AG04450 (cell line): ENCODE measurements at regions not wholly inside any gene's neighbourhood (a gene's known extent, or its start where the extent isn't known, plus 50 kb on each side); places are given as distances from the start of the nearest gene placed in this dataset.

Experiments
- CTCF ChIA-PET: fragments of 300-600, 350-600 bp; formaldehyde crosslinking; extraction: SDS; loops from one replicate; lab custom pipeline; 2022; ENCODE audit warnings: antibody characterized with exemption, inconsistent platforms; lab: Charles Lee
- POLR2A ChIA-PET: fragments of 350-600 bp; formaldehyde crosslinking; extraction: SDS; loops from one replicate; lab custom pipeline; 2021; ENCODE audit warnings: antibody characterized with exemption, inconsistent platforms; lab: Yijun Ruan, JAX
- DNase-seq: peaks from one replicate; pipeline ENCODE4 v3.0.0-alpha.2; 2011; ENCODE audit warnings: low read depth, low spot score
- H3K27ac ChIP-seq: one replicate; pipeline ENCODE4 v1.5.1; 2012; ENCODE audit warnings: low read depth, low read length, control low read depth
- H3K27me3 ChIP-seq: one replicate; pipeline ENCODE4 v1.6.0; 2012; ENCODE audit warnings: low read length; ENCODE audit not compliant: control insufficient read depth, insufficient read depth
- H3K4me3 ChIP-seq: 2 replicates; pipeline ENCODE4 v1.5.1; 2011; ENCODE audit warnings: mild to moderate bottlenecking, low read depth, low read length, control low read depth
- H3K9me3 ChIP-seq: 2 replicates; pipeline ENCODE4 v1.5.1; 2012; ENCODE audit warnings: low read length; ENCODE audit not compliant: control insufficient read depth, insufficient read depth
- CTCF ChIP-seq: IDR thresholded peaks from 2 replicates; pipeline ENCODE4 v1.5.1; 2011; ENCODE audit warnings: low read depth, low read length, control low read depth, inconsistent platforms

GRCh38 chr12:30507576-30507975 is 188.1 kb downstream of the IPO8 start:
- peaks cover 3% of the 10 kb centered on the region for H3K27me3 ChIP-seq
- no peaks in the 10 kb centered on the region for H3K9me3 ChIP-seq
- POLR2A ChIA-PET: no interaction called here
- H3K4me3 ChIP-seq: no peak overlapping the region
- DNase-seq: no peak
- CTCF ChIA-PET: no interaction called here
- no peak for TF ChIP-seq CTCF
- no peak overlapping the region for H3K27ac ChIP-seq

DNA sequence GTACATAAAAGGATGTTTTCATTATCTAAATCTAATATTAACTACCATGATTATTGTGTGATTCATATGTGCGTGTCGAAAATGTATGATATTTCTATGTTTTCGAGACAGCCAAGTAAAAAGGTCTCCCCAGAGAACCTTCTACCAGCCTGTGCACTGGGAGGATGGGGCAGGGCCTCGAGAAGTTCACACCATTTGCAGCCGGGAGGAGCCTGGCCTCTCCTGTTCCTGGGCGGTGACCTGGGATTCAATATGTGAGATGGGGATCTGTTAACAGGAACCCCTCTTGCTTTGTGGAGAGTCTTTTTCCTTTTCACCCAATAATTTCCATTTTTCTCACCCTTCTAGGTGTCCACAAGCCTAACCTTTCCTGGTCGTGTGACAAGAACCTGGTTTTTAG is 189.3 kb downstream of the IPO8 start:
- Histone ChIP-seq H3K27me3 (peaks cover 3% of the 10 kb centered on the region), H3K9me3 (no peaks in the 10 kb centered on the region), H3K27ac (no peak overlapping the region), H3K4me3 (no peak overlapping the region)
- no peak for TF ChIP-seq CTCF
- DNase-seq: no peak
- ChIA-PET POLR2A (no interaction called here), CTCF (no interaction called here)

DNA sequence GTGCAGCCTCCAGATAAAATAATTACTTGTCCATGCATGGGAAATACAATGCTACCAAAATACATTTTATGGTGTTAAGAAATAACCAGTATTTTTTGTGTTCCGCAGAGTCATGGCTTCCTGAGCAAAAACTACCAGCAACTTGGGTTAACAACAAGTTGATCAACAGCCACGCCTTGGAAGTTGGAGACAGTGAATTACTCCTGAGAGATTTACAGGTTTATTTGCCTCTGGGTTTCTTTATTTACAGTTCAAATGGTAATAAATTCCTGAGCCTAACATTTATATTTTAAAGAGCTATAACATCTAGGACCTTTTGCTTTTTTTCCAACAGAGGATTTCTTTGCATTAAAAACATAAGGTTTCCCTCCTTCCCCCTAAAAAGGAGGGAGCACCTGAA is 194.0 kb downstream of the IPO8 start:
- CTCF ChIA-PET: no interaction called here
- Histone ChIP-seq H3K27ac (no peak overlapping the region), H3K9me3 (no peaks in the 10 kb centered on the region), H3K27me3 (no peaks in the 10 kb centered on the region), H3K4me3 (no peak overlapping the region)
- DNase-seq: no peak
- POLR2A ChIA-PET: no interaction called here
- no peak for TF ChIP-seq CTCF

GRCh38 chr12:30500532-30500931 is 195.1 kb downstream of the IPO8 start:
- no peak overlapping the region for H3K27ac ChIP-seq
- no peaks in the 10 kb centered on the region for H3K27me3 ChIP-seq
- ChIA-PET CTCF (no interaction called here), POLR2A (no interaction called here)
- no peak overlapping the region for H3K4me3 ChIP-seq
- no peak for TF ChIP-seq CTCF
- no peaks in the 10 kb centered on the region for H3K9me3 ChIP-seq
- no peak for DNase-seq

DNA sequence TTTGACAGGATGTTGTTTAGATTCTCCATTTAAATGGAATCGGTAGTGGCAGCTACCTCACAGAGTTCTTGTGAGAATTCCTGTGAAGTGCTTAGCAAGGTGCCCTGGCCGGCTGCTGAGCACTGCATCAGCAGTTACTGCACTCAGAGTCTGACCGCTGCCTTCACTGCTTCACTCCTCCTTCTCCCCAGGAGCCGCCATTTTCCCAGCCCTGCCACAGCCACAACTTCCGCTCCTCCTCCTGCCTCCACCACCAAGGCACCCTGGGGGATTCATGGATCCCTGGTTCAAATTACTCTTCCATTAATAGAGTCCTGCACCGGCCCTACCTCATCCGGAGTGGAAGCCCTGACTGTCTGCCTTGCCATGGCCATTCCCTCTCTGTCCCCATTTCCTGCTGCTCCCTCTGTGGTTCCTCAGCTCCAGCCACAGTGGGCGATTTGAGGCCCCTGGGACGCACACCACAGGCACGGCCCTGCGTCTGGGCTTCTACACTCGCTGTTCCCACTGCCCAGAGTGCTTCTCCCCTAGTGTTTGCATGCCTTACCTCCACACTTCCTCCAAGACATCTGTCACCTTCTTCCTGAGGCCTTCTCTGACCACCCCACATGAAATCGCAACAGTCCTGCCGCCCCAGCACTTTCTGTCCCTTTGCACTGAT is 210.3 kb downstream of the IPO8 start:
- no peak overlapping the region for H3K4me3 ChIP-seq
- POLR2A ChIA-PET: no interaction called here
- no peak for TF ChIP-seq CTCF
- no peak for DNase-seq
- CTCF ChIA-PET: no interaction called here
- H3K9me3 ChIP-seq: no peaks in the 10 kb centered on the region
- peaks cover 2% of the 10 kb centered on the region for H3K27me3 ChIP-seq
- H3K27ac ChIP-seq: no peak overlapping the region
